ENCODE measurements at regions not wholly inside any gene's neighbourhood (a gene's known extent, or its start where the extent isn't known, plus 50 kb on each side); places are given as distances from the start of the nearest gene placed in this dataset.

- TF ChIP-seq EZH2 (IDR thresholded peaks at IDR 0.05; ENCODE audit: low read length) (no peak), CTCF (optimal IDR thresholded peaks at IDR 0.05 in 1 of 3, IDR thresholded peaks at IDR 0.05 in 1 of 3, conservative IDR thresholded peaks at IDR 0.05 in 1 of 3; ENCODE audit: extremely low read depth in 1 of 3, insufficient read depth in 2 of 3, low read length in 3 of 3) (no peak)
These were observed 1100.7 kb downstream of the TRHDE start for GRCh38 chr12:73372856-73373255.

Data from keratinocyte (primary cell).